IMR-90 (cell line): ENCODE measurements at regions not wholly inside any gene's neighbourhood (a gene's known extent, or its start where the extent isn't known, plus 50 kb on each side); places are given as distances from the start of the nearest gene placed in this dataset.

Experiments used
- ATAC-seq: fragments of 200-7000 bp; cut with Tn5 transposase; 2 replicates; pipeline ENCODE4 v1.9.1; 2020; ENCODE audit warnings: low read depth, mild to moderate bottlenecking, moderate library complexity
- BruUV-seq: library from RNA; stranded (reverse); fragments of 400-500 nt; replicated peaks from 2 replicates; lab custom pipeline; 2021; lab: Mats Ljungman, UMichigan
- CTCF ChIA-PET: fragments of 300-600 bp; formaldehyde crosslinking; extraction: SDS; loops from one replicate; lab custom pipeline; 2021; ENCODE audit warnings: antibody characterized with exemption; lab: Yijun Ruan, JAX
- POLR2A ChIA-PET: fragments of 300-600 bp; sonication (Branson Sonifier 250); formaldehyde crosslinking; loops from one replicate; lab custom pipeline; 2022; ENCODE audit warnings: antibody characterized with exemption; ENCODE audit not compliant: unreplicated experiment; lab: Charles Lee
- DNase-seq: peaks from one replicate; pipeline ENCODE4 v3.0.0; 2013
- H2AFZ ChIP-seq: replicated peaks from 2 replicates; pipeline ENCODE3; 2013; ENCODE audit warnings: low read length, mild to moderate bottlenecking; ENCODE audit not compliant: poor library complexity
- H2AK5ac ChIP-seq: 2 replicates; pipeline ENCODE4 v1.6.1; 2013; ENCODE audit warnings: low read depth, low read length, inconsistent platforms
- H2AK9ac ChIP-seq: replicated peaks from 2 replicates; pipeline ENCODE3; 2013; ENCODE audit warnings: mild to moderate bottlenecking, low read depth, low read length, moderate library complexity; ENCODE audit not compliant: poor library complexity
- H2BK120ac ChIP-seq: 2 replicates; pipeline ENCODE4 v1.6.1; 2013; ENCODE audit warnings: low read depth, low read length, inconsistent platforms
- H2BK15ac ChIP-seq: 3 replicates; pipeline ENCODE4 v1.6.1; 2013; ENCODE audit warnings: low read depth, low read length, inconsistent platforms
- H2BK20ac ChIP-seq: 2 replicates; pipeline ENCODE4 v1.6.1; 2013; ENCODE audit warnings: low read depth, mild to moderate bottlenecking, inconsistent platforms, low read length, moderate library complexity
- H2BK5ac ChIP-seq: 2 replicates; pipeline ENCODE4 v1.6.1; 2013; ENCODE audit warnings: mild to moderate bottlenecking, low read depth, low read length, inconsistent platforms; ENCODE audit not compliant: poor library complexity, severe bottlenecking
- H3K14ac ChIP-seq: replicated peaks from 2 replicates; pipeline ENCODE4 v1.6.1; 2013; ENCODE audit warnings: low read depth, low read length, inconsistent platforms
- H3K18ac ChIP-seq: 2 replicates; pipeline ENCODE4 v1.6.1; 2013; ENCODE audit warnings: low read depth, low read length, control low read depth
- H3K23ac ChIP-seq: 2 replicates; pipeline ENCODE4 v1.6.1; 2013; ENCODE audit warnings: low read depth, low read length, inconsistent platforms
- H3K27ac ChIP-seq: 2 replicates; pipeline ENCODE4 v1.5.1; 2013; ENCODE audit warnings: mild to moderate bottlenecking, control low read depth, low read length; ENCODE audit not compliant: insufficient read depth
- H3K27me3 ChIP-seq: 2 replicates; pipeline ENCODE4 v1.6.1; 2013; ENCODE audit warnings: low read length; ENCODE audit not compliant: control insufficient read depth, insufficient read depth
- H3K36me3 ChIP-seq: 2 replicates; pipeline ENCODE4 v1.6.1; 2013; ENCODE audit warnings: low read length, mixed read lengths; ENCODE audit not compliant: control insufficient read depth, insufficient read depth
- H3K4ac ChIP-seq: 2 replicates; pipeline ENCODE4 v1.6.1; 2013; ENCODE audit warnings: low read depth, low read length, inconsistent platforms
- H3K4me1 ChIP-seq: 2 replicates; pipeline ENCODE4 v1.6.1; 2013; ENCODE audit warnings: low read length, mixed read lengths; ENCODE audit not compliant: control insufficient read depth, insufficient read depth
- H3K4me2 ChIP-seq: 2 replicates; pipeline ENCODE4 v1.6.1; 2013; ENCODE audit warnings: low read depth, mild to moderate bottlenecking, control low read depth, low read length, moderate library complexity
- H3K4me3 ChIP-seq: 2 replicates; pipeline ENCODE4 v1.5.1; 2013; ENCODE audit warnings: low read depth, mild to moderate bottlenecking, control low read depth, low read length, moderate library complexity; ENCODE audit not compliant: insufficient read depth
- H3K56ac ChIP-seq: 2 replicates; pipeline ENCODE4 v1.6.1; 2013; ENCODE audit warnings: low read length, inconsistent platforms; ENCODE audit not compliant: insufficient read depth; ENCODE audit errors: extremely low read depth
- H3K79me1 ChIP-seq, 2 experiments: 2 replicates each; pipeline ENCODE4 v1.6.1; 2013; ENCODE audit warnings: low read length in 2 of 2, inconsistent platforms in 1 of 2, low read depth in 1 of 2
- H3K9ac ChIP-seq: 2 replicates; pipeline ENCODE4 v1.6.1; 2013; ENCODE audit warnings: low read depth, low read length, control low read depth
- H3K9me1 ChIP-seq: 2 replicates; pipeline ENCODE4 v1.6.1; 2013; ENCODE audit warnings: low read length, inconsistent platforms; ENCODE audit not compliant: insufficient read depth
- H3K9me3 ChIP-seq: 2 replicates; pipeline ENCODE4 v1.6.1; 2013; ENCODE audit warnings: low read length; ENCODE audit not compliant: control insufficient read depth, insufficient read depth
- H4K20me1 ChIP-seq: 2 replicates; pipeline ENCODE4 v1.6.1; 2013; ENCODE audit warnings: low read length, inconsistent platforms; ENCODE audit not compliant: insufficient read depth
- H4K5ac ChIP-seq: 2 replicates; pipeline ENCODE4 v1.6.1; 2013; ENCODE audit warnings: mild to moderate bottlenecking, low read depth, low read length, control low read depth
- H4K8ac ChIP-seq, 2 experiments: 2 replicates each; pipeline ENCODE4 v1.6.1; 2013; ENCODE audit warnings: low read depth in 2 of 2, low read length in 2 of 2, control low read depth in 1 of 2, inconsistent platforms in 1 of 2
- H4K91ac ChIP-seq: 2 replicates; pipeline ENCODE4 v1.6.1; 2013; ENCODE audit warnings: low read depth, low read length, inconsistent platforms; ENCODE audit not compliant: insufficient read depth
- BHLHE40 ChIP-seq: fragments of 150-350 bp; IDR thresholded peaks from 2 replicates; pipeline ENCODE4 v1.6.1; 2016; ENCODE audit warnings: mild to moderate bottlenecking, low read depth, low read length
- CEBPB ChIP-seq: IDR thresholded peaks from 2 replicates; pipeline ENCODE4 v1.6.1; 2012; ENCODE audit warnings: low read depth, low read length, improper control_type of control experiment
- CHD1 ChIP-seq: IDR thresholded peaks from 2 replicates; pipeline ENCODE4 v1.6.1; 2012; ENCODE audit warnings: low read depth, low read length, improper control_type of control experiment
- CTCF ChIP-seq: conservative IDR thresholded peaks from 2 replicates; pipeline ENCODE4 v1.5.1; 2012; ENCODE audit warnings: mild to moderate bottlenecking, low read depth, low read length, improper control_type of control experiment
- ELK1 ChIP-seq: fragments of 150-350 bp; IDR thresholded peaks from 2 replicates; pipeline ENCODE4 v1.6.1; 2016; ENCODE audit warnings: low read depth, mild to moderate bottlenecking, low read length, moderate library complexity, borderline replicate concordance
- FOS ChIP-seq: fragments of 150-350 bp; IDR thresholded peaks from 2 replicates; pipeline ENCODE4 v1.6.1; 2016; ENCODE audit warnings: low read depth, low read length
- MAFK ChIP-seq: IDR thresholded peaks from 2 replicates; pipeline ENCODE4 v1.6.1; 2012; ENCODE audit warnings: low read depth, low read length, improper control_type of control experiment
- MAZ ChIP-seq: IDR thresholded peaks from 2 replicates; pipeline ENCODE4 v1.6.1; 2012; ENCODE audit warnings: low read depth, mild to moderate bottlenecking, low read length, improper control_type of control experiment, moderate library complexity, borderline replicate concordance
- MXI1 ChIP-seq: IDR thresholded peaks from 2 replicates; pipeline ENCODE4 v1.6.1; 2012; ENCODE audit warnings: low read depth, mild to moderate bottlenecking, low read length, moderate library complexity, borderline replicate concordance
- NFE2L2 ChIP-seq: fragments of 150-350 bp; IDR thresholded peaks from 2 replicates; pipeline ENCODE4 v1.6.1; 2016; ENCODE audit warnings: low read depth, mild to moderate bottlenecking, low read length
- POLR2A ChIP-seq: IDR thresholded peaks from 2 replicates; pipeline ENCODE4 v1.6.1; 2012; ENCODE audit warnings: mild to moderate bottlenecking, low read depth, low read length
- RAD21 ChIP-seq: IDR thresholded peaks from 2 replicates; pipeline ENCODE4 v1.6.1; 2012; ENCODE audit warnings: low read length, improper control_type of control experiment
- RCOR1 ChIP-seq: IDR thresholded peaks from 2 replicates; pipeline ENCODE4 v1.6.1; 2012; ENCODE audit warnings: mild to moderate bottlenecking, low read length, improper control_type of control experiment; ENCODE audit not compliant: insufficient replicate concordance
- RFX5 ChIP-seq: IDR thresholded peaks from 2 replicates; pipeline ENCODE4 v1.8.0; 2012; ENCODE audit warnings: low read depth, mild to moderate bottlenecking, low read length, moderate library complexity
- SMC3 ChIP-seq: fragments of 150-350 bp; IDR thresholded peaks from 2 replicates; pipeline ENCODE4 v1.6.1; 2016; ENCODE audit warnings: low read depth, mild to moderate bottlenecking, antibody characterized with exemption, low read length, moderate library complexity
- USF2 ChIP-seq: fragments of 150-350 bp; IDR thresholded peaks from 2 replicates; pipeline ENCODE4 v1.6.1; 2017; ENCODE audit warnings: mild to moderate bottlenecking, antibody characterized with exemption, low read length, low read depth
- WGBS, 2 experiments: methylation state at CpG; one replicate each; pipeline versions ENCODE4 v1.1.5 to v1.1.7; 2013; ENCODE audit warnings: missing lambda C conversion rate in 2 of 2; ENCODE audit not compliant: insufficient read length in 1 of 2; ENCODE audit errors: extremely low coverage in 2 of 2; 5-methylcytosine and 5-hydroxymethylcytosine counted together
- dilution Hi-C: fragments of 300-500 bp; cut with HindIII; formaldehyde crosslinking; loops from one replicate; pipeline ENCODE4 v1.14.3; 2018; ENCODE audit warnings: low sequenced_read_pairs; ENCODE audit not compliant: unreplicated experiment
- in situ Hi-C: fragments of 300-500 bp; cut with MboI; formaldehyde crosslinking; loops from 3 replicates; pipeline ENCODE4 v1.14.3; 2019; ENCODE audit warnings: low sequenced_read_pairs, inconsistent platforms, mixed read lengths
- intact Hi-C: fragments of 100-400 bp; cut with micrococcal nuclease; formaldehyde crosslinking; loops from 2 replicates; pipeline ENCODE4 v1.10.0; 2022

- Histone ChIP-seq H3K79me1 (no peaks in the 10 kb centered on the region), H3K4me1 (no peaks in the 10 kb centered on the region), H3K4ac (no peak overlapping the region), H3K14ac (no peak overlapping the region), H2BK120ac (no peak overlapping the region), H4K8ac (no peak overlapping the region), H2BK20ac (no peak overlapping the region), H3K18ac (no peak overlapping the region), H2BK5ac (no peak overlapping the region), H3K9ac (no peak overlapping the region), H3K36me3 (no peaks in the 10 kb centered on the region), H2AK5ac (no peak overlapping the region), H3K56ac (no peak overlapping the region), H2AK9ac (no peak overlapping the region), H3K27me3 (no peaks in the 10 kb centered on the region), H2AFZ (no peak overlapping the region), H3K23ac (no peak overlapping the region), H3K4me2 (no peak overlapping the region), H4K20me1 (no peaks in the 10 kb centered on the region), H4K91ac (no peak overlapping the region), H3K9me1 (no peaks in the 10 kb centered on the region), H2BK15ac (no peak overlapping the region), H3K9me3 (peaks cover 61% of the 10 kb centered on the region), H3K4me3 (no peak overlapping the region), H4K5ac (no peak overlapping the region), H3K27ac (no peak overlapping the region)
- WGBS, 2 experiments: 80% methylated on average over 2 of the region's 18 CpGs; no CpG with 5 or more reads in 1 of the 2 experiments
- ATAC-seq (no peak), DNase-seq (no peak)
- ChIA-PET CTCF (no interaction called here), POLR2A (no interaction called here)
- intact Hi-C loops: no loop called here
- TF ChIP-seq CTCF (no peak), RCOR1 (no peak), MXI1 (no peak), BHLHE40 (no peak), MAZ (no peak), ELK1 (no peak), CHD1 (no peak), CEBPB (no peak), USF2 (no peak), FOS (no peak), RAD21 (no peak), RFX5 (no peak), POLR2A (no peak), SMC3 (no peak), MAFK (no peak), NFE2L2 (no peak)
- no TSS peak for BruUV-seq
- dilution Hi-C loops: no loop called here
- in situ Hi-C loops: no loop called here
These were observed 179.7 kb downstream of the KIF26A start for GRCh38 chr14:104317975-104318557.
